ENCODE measurements at regions not wholly inside any gene's neighbourhood (a gene's known extent, or its start where the extent isn't known, plus 50 kb on each side); places are given as distances from the start of the nearest gene placed in this dataset.

GRCh38 chr9:16029796-16030363, 477.0 kb downstream of the CCDC171 start:
- H3K9me3 ChIP-seq (ENCODE audit: control insufficient read depth, low read depth, low read length) = no peaks in the 10 kb centered on the region
- H2BK20ac ChIP-seq (ENCODE audit: low read depth, low read length, poor library complexity, severe bottlenecking) = no peak overlapping the region
- H3K18ac ChIP-seq (ENCODE audit: insufficient read length, low read depth, low read length) = no peak overlapping the region
- H2BK5ac ChIP-seq (ENCODE audit: insufficient read length, low read length) = no peak overlapping the region
- H3K4ac ChIP-seq (ENCODE audit: low read depth, low read length) = no peak overlapping the region
- no peak overlapping the region for H3K27ac ChIP-seq (ENCODE audit: insufficient read length, low read depth, low read length)
- Mint-ChIP-seq H3K9me3 (no peaks in the 10 kb centered on the region; a peak in 1 of 5 replicates), H3K4me3 (no peak overlapping the region), H3K27ac (no peak overlapping the region), H3K4me1 (peaks cover 0 to 4% of the 10 kb centered on the region in 2 experiments; a peak in 1 of 4 replicates), H3K27me3 (ENCODE audit: low read depth) (no peaks in the 10 kb centered on the region), H3K36me3 (ENCODE audit: insufficient read depth in 1 of 3, low read depth in 3 of 3) (no peaks in the 10 kb centered on the region)
- no peak overlapping the region for H2AFZ ChIP-seq (ENCODE audit: low read length)
- no peak overlapping the region for H4K8ac ChIP-seq (replicated peaks; ENCODE audit: insufficient read length, low read depth, low read length)
- no peak overlapping the region for H3K4me2 ChIP-seq (ENCODE audit: insufficient read depth, insufficient read length, low read length)
- no peak overlapping the region for H3K14ac ChIP-seq (ENCODE audit: insufficient read depth, low read length)
- H3K79me1 ChIP-seq (ENCODE audit: insufficient read depth, low read depth, low read length, poor library complexity, severe bottlenecking) = no peaks in the 10 kb centered on the region
- H3K27me3 ChIP-seq (ENCODE audit: insufficient read depth, low read length) = no peaks in the 10 kb centered on the region
- TF ChIP-seq CTCF (conservative IDR thresholded peaks at IDR 0.05) = no peak
- H3K23ac ChIP-seq (ENCODE audit: insufficient read length, low read depth, low read length) = no peak overlapping the region
- H2BK12ac ChIP-seq (ENCODE audit: insufficient read length, low read depth, low read length) = no peak overlapping the region
- no peak overlapping the region for H2AK5ac ChIP-seq (ENCODE audit: insufficient read length, low read length)
- no peak for DNase-seq
- no peak overlapping the region for H3K9ac ChIP-seq (ENCODE audit: extremely low read depth, insufficient read length, low read length)
- no peak overlapping the region for H2BK120ac ChIP-seq (ENCODE audit: low read depth, low read length, poor library complexity, severe bottlenecking)
- no peak overlapping the region for H3T11ph ChIP-seq (ENCODE audit: low read length)
- no peak overlapping the region for H3K56ac ChIP-seq (ENCODE audit: insufficient read length, low read depth, low read length)
- no peaks in the 10 kb centered on the region for H3K4me1 ChIP-seq (ENCODE audit: insufficient read depth, low read length)
- no peaks in the 10 kb centered on the region for H3K79me2 ChIP-seq (ENCODE audit: insufficient read depth, low read length)
- H4K20me1 ChIP-seq (ENCODE audit: control insufficient read depth, insufficient read depth, insufficient read length) = no peaks in the 10 kb centered on the region
- H3K23me2 ChIP-seq (ENCODE audit: insufficient read length, low read depth, low read length, poor library complexity, severe bottlenecking) = no peaks in the 10 kb centered on the region
- H4K5ac ChIP-seq (ENCODE audit: insufficient read length, low read depth, low read length) = no peak overlapping the region
- H4K91ac ChIP-seq (ENCODE audit: insufficient read length, low read depth, low read length) = no peak overlapping the region
- WGBS (ENCODE audit: extremely low coverage, insufficient read length, low lambda C conversion rate) = no CpG with 5 or more reads among the region's 3 CpGs
- no peak overlapping the region for H2BK15ac ChIP-seq (ENCODE audit: low read depth, low read length)
